Suppressor macrophage treated with lipopolysaccharide for 4 hours (primary cell): ENCODE measurements at regions not wholly inside any gene's neighbourhood (a gene's known extent, or its start where the extent isn't known, plus 50 kb on each side); places are given as distances from the start of the nearest gene placed in this dataset.
A peak's percentile ranks its signal among the peaks of the same experiment; 100 is the strongest.
"Not testable (repeated sequence)": the region's sequence is repeated elsewhere in the genome, so short reads cannot be mapped to it uniquely, and the experiment has no call there.

Source experiments
- DNase-seq: peaks from one replicate; pipeline ENCODE4 v3.0.0-alpha.2; 2020

DNA sequence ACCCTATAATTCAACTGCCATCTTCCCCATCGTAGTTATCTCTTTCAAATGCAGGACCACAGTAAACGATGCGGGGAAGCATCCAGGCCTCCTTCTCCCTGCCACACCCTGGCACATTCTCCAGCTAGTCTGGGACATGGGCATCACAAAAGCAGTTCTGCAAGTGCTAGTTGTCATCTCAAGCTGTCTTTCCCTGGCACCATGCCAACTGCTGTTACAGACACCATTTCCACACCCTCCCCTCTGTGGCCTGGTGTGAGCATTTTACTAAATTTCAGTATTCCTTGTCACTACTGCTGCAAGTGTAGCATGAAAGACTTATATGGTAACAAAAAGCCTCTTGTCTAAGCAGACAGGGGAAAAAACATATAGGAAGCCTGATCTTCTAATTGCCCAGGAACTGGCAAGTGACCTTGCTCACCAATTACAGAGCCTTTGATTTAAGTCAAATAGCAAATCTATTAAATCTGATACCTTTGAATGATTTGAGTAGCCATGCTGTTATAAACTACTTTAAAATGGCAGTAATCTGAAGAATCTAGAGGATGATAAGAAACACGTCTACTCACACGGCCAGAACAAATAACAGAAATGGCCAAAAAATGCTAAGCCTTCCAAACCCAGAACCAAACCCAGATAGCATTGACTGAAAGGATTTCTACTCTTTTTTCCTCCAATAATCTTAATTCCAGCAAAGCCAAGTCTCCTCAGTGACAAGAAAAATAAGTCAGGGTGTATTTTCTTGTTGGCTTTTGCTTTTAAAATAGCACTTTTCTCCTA, 179.0 kb downstream of the NUFIP1 start:
- peak; percentile 16 for DNase-seq

- no peak for DNase-seq
Measured at GRCh38 chr13:44809190-44809589, 180.1 kb downstream of the NUFIP1 start.

GRCh38 chr13:44808185-44808584, 181.1 kb downstream of the NUFIP1 start:
- peak; percentile 31 for DNase-seq

- DNase-seq = no peak
Measured at GRCh38 chr13:44807449-44808034, 181.7 kb downstream of the NUFIP1 start.

GRCh38 chr13:44806826-44807225, 182.4 kb downstream of the NUFIP1 start:
- no peak for DNase-seq

- DNase-seq = no peak
Measured at GRCh38 chr13:44805585-44805984, 183.7 kb downstream of the NUFIP1 start.

DNA sequence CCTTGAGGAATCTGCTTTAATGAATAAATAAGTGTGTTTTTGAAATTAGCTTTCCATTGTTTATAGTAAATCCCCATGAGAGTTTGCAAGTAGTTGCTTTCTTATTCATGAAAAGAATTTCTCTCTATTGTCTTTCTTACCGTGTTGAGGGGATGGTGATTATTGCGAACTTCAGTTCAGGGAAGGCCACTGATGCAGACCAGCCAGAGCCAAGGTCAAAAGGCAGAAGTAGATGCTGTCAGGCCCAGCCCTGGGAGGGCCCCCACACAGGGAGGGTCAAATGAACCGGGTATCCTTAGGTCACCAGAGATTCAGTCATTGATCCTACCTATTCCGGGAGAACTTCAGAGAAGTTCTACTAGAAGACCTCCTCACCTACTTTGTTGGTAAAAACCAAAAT, 185.9 kb downstream of the NUFIP1 start:
- no peak for DNase-seq

DNA sequence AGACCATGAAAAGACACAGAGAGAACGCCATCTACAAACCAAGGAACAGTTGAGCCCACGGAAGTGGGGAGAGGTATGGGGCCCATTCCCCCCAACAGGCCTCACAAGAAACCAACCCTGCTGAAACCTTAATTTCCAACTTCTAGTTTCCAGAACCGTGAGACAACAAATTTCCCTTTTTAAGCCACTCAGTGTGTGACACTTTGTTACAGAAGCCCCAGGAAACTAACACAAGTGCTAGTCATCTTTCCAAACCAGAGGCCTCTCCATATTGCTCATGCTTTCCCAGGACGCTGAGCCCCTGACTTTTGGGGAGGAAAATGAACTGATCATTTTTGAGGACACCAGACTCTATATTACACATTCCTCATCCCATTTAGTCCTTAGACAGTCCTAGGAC, 186.8 kb downstream of the NUFIP1 start:
- DNase-seq = peak; percentile 40

GRCh38 chr13:44801990-44802389, 187.3 kb downstream of the NUFIP1 start:
- peak; percentile 68 for DNase-seq

DNA sequence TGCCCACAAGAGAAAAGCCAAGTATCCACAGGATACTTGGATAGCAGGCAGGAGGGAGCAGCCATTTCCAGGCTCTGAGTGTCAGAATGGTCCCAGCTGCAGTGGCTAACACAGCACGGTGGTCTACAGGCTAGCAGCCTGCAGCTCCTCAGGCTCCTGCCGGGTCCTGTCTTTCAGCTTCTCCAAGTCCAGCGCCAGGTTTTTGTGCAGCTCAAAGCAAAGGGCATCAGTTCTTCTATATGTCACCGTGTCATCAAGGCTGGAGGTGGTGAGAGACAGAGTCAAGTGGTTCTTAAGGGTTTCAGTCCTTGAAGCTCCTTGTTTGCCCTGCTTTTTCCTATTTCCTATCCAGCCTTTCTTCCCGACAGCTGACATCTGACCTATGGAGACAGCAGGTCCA, 188.6 kb downstream of the NUFIP1 start:
- DNase-seq = no peak

GRCh38 chr13:44797685-44798084, 191.6 kb downstream of the NUFIP1 start:
- no peak for DNase-seq

DNA sequence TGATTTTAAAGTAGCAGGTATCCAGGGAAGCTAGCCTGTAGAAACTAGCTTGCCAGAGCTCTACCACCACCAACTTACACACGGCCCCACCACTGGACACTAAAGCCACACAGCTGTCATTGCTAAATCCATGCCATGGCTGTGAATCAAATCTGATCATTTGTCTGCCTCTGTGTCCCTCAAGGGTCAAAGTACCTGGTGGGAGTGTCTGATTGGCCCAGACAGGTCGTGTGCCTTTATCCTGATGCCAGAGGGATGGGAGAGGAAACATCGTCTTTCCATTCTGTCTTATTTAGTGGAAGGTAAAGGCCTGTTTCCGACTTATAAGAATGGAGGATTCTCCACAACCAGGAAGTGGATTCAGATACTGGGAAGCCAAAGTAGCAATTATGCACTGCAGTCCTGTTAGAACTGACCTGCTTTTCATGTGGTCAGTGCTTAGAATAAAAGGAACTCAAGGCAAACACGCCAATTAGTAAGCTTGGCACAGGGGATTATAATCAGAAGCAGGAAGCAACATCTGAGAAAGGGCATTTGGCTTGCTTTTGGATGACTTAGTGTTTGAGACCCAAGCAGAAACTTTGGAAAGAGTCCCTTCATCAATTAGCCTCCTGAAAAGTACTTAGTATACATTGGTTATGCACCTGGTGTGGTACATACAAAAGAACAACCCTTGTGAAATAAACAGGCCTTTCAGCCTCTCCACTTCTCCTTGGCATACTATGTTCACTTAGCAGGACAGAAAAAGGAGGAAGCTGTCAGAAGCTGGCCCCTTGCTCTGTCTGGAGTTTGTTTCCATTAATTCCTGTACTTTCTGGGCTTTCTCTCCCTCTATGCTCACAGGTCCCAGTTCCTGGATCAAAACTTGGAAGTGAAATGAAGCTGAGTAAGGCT, 192.4 kb downstream of the NUFIP1 start:
- no peak for DNase-seq

- DNase-seq = not testable (repeated sequence)
Measured at GRCh38 chr13:44796039-44796438, 193.2 kb downstream of the NUFIP1 start.

DNA sequence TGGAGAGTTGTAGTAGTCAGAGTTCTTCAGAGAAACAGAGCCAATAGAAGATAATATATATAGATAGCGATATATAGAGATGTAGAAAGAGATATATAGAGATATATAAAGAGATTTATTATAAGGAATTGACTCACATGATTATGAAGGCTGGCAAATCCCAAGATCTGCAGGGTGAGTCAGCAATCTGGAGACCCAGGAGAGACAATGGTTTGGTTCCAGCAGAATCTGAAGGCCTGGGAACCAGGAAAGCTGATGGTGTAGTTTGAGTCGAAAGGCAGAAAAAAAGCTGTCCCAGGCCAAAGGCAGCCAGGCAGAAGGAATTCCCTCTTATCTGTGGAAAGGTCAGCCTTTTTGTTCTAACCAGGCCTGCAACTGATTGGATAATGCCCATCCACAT, 194.1 kb downstream of the NUFIP1 start:
- no peak for DNase-seq

DNA sequence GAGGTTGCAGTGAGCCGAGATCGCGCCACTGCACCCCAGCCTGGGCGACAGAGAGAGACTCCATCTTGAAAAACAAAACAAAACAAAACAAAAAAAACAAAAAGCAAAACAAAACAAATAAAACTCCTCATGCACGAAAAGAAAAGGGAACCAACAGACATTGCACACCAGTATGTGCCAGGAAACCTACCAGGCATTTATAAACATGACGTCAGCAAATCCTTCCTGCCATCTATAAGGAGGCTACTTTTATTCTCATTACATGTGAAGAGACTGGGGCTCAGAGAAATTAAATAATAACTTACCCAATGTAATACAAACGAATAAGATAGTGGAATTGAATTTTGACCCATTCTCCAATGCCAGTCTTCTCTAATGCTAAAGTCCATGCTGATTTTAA, 197.2 kb downstream of the NUFIP1 start:
- DNase-seq = peak; percentile 68

- DNase-seq = no peak
Measured at GRCh38 chr13:44790289-44790688, 199.0 kb downstream of the NUFIP1 start.

DNA sequence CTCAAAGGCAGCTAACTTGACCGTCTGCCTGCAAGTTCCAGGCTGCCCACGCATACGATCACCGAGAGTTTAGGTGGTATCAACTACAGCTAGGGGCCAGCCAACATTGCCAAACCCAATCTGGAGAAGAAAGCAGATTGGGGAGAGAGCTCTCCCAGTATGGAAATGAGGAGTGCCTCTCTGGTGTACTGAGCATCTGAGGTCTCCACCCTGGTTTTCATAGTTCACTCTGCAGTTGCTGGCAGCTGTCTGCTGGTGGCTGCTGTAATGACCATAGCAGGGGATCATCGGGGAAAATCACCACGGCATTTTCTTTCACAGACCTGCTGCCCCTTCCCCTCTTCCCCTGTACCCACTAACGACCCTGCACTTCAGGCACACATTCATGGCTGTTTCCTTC, 201.7 kb downstream of the NUFIP1 start:
- no peak for DNase-seq

DNA sequence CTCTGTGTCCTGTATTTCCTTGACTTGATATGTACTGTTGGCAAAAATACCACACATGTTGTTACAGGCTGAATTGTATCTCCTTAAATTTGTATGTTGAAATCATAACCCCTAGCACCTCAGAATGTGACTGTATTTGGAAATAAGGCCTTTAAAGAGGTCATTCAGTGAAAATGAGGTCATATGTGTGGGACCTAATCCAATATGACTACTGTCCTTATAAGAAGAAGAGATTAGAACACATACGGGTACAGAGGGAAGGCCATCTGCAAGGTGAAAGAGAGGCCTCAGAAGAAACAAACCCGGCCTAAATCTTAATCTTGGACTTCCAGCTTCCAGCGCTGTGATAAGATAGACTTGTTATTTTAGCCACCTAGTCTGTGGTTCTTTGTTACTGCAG, 202.5 kb downstream of the NUFIP1 start:
- peak; percentile 29 for DNase-seq

DNA sequence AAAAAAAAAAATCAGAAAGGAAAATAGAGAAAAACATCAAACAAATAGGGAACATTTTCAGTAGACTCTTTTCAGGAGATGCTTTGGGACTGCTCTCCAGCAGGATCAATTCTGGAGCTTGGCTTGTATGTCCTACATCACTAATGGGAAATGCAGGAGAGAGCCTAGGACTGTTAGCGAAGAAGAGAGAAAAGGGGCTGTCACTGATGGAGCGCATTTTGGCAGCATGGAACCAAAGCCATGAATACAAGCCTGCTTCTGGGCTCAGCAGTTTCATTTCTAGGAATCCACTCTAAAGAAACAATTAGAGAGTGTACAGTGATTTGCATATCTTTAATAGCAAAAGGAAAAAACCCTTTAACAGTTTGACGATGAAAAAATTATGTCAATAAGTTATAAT, 203.9 kb downstream of the NUFIP1 start:
- DNase-seq = no peak

- no peak for DNase-seq
Measured at GRCh38 chr13:44784708-44785080, 204.6 kb downstream of the NUFIP1 start.

GRCh38 chr13:44783994-44784707, 205.1 kb downstream of the NUFIP1 start:
- DNase-seq = no peak

- DNase-seq = no peak
Measured at GRCh38 chr13:44780591-44781280, 204.6 kb upstream of the TSC22D1 start.
